HG02884 (cell line): ENCODE measurements at regions not wholly inside any gene's neighbourhood (a gene's known extent, or its start where the extent isn't known, plus 50 kb on each side); places are given as distances from the start of the nearest gene placed in this dataset.

Experiments
- ATAC-seq: cut with Tn5 transposase; IDR thresholded peaks from one replicate; pipeline ENCODE4 v1.9.1; 2021; ENCODE audit warnings: mild to moderate bottlenecking, moderate library complexity; ENCODE audit not compliant: unreplicated experiment

DNA sequence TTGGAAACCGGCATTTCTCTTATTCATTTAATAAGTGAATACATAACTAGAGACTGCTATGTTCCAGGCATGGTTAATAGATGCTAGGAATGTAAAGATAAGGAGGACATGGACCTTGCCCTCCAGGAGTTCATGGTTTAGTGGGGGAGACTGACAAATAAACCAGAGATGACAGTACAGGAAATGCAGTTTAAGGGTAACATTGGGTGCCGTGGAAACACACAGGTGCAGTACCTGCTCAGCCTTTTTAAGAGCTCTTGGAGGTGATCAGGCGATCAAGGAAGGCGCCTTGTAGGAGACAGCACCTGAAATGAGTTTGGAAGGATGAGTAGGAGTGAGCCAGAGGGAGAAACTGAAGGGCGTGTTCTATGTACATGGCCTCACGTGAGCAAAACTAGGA is 145.8 kb downstream of the AASDH start:
- ATAC-seq, result no peak

DNA sequence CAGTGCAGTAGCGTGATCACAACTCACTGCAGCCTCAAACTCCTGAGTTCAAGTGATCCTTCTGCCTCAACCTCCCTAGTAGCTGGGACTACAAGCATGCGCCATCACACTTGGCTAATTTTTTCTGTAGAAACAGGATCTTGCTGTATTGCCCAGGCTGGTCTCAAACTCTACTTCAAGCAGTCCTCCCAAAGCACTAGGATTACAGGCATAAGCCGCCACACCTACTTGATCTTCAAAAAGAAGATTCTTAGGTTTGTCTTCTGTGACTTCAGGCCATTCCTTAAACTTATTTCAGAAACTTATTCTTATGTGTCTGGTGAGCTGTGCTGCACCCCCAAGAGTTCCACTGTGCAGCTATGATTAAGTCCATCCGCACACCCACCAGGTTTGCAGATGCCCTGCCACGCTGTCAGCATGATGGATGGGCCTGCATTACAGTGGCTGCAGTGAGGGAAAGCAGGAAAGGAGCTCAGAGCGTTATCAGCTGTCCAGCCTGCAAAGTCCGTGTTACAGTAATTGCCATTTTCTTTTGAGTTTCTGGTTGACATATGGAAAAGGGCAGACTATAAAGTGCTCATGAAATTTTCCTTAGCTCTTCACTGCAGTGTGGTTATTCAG is 146.6 kb downstream of the AASDH start:
- no peak for ATAC-seq

DNA sequence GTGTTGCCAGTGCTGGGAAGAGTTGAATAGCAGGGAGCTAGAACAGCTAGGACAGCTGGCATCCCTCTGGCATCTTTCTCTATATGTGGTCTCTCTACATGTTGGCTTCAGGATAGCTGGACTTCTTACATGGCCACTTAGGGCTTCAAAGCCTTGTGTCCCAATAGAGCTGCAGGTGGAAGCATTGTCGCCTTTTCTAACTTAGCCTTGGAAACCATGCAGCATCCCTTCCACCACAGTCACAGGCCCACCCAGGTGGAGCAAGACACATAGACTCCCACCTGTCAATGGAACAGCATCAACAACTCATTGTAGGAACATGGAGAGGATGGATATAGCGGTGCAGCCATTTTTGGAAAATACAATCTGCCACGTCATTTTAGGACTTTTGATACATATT is 149.0 kb downstream of the AASDH start:
- no peak for ATAC-seq

DNA sequence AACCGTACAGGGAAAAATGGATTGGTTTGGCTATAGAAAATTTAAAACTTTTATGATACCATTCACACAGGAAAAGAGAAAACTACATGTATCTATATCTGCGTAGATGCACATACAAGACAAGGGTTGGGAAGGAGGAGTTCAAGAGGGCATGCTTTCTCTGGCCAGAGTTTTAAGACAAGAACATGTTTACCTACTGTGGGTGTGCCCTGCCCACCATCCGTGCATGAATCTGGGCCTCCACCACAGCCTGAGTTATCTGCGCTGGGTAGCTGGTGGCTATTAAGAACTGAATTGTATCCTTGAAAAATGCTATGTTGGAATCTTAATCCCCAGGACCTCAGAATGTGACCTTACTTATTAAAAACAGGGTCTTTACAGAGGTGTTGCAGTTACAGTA is 151.6 kb downstream of the AASDH start:
- ATAC-seq, result no peak

DNA sequence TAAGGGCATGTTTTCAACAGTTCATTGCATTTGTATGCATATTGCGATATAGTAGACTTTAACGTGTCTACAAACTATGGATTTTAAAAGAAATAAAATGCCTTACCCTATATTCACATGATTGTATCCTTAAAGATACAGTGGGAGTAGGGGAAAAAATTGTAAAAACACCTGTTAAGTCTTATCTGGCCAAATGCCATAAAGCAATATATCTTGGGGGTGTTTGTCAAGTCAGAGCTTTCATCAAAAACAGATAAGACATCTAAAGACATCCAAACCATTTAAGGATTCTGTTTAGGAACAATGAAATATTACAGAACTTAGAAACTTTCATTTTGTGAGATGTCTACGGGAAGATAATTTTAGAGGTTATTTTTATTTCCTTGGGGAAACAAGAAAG is 152.3 kb downstream of the AASDH start:
- no peak for ATAC-seq

DNA sequence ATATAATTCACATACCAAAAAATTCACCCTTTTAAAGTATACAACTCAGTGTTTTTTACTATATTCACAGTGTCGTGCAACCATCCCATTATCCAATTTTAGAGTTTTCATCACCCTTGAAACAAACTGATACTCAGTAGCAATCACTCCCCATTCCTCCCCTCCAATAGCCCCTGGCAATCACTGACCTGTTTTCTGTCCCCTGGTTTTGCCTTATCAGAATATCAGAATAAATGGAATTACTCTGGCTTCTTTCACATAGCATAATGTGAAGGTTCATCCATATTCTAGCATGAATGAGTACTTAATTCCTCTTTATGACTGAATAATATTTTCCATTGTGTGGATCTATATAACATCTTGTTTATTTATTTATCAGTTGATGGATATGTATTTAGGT is 153.2 kb downstream of the AASDH start:
- no peak for ATAC-seq

DNA sequence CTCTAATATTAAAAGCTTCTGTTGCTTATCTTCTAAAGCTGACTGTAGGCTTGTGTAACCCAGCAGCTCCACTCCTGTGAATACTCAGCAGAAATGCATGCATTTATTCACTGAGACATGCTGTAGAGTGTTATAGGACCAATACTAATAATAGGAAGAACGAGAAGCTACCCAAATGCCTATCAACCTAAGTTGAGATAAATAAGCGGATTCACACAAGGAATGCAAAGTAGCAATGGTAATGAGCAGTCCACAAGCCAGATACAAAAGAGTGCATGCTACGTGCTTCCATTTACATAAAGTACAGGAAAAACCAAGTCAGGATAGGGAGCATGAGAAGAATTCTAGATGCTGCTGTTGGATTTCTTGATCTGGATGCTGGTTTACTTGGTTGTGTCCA is 155.9 kb downstream of the AASDH start:
- ATAC-seq, result no peak

DNA sequence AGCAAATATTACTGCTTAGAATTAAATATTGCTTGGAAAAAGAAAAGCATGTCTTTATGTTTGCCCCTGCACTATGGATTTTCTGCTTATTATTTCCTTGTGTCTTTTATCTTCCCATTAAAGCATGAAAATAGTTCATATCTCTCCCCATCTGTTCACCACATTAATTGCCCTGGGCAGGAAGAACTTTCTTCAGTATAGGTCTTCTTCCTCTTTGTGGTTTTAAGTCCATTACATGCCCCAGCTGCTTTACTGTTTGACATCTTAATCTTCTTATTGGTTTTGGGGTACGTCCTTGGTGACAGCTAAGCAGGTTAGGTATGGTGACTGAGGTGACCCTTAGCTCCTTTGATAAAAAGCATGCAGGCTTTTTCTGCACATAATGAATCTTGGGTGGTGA is 157.3 kb downstream of the AASDH start:
- ATAC-seq, result no peak

DNA sequence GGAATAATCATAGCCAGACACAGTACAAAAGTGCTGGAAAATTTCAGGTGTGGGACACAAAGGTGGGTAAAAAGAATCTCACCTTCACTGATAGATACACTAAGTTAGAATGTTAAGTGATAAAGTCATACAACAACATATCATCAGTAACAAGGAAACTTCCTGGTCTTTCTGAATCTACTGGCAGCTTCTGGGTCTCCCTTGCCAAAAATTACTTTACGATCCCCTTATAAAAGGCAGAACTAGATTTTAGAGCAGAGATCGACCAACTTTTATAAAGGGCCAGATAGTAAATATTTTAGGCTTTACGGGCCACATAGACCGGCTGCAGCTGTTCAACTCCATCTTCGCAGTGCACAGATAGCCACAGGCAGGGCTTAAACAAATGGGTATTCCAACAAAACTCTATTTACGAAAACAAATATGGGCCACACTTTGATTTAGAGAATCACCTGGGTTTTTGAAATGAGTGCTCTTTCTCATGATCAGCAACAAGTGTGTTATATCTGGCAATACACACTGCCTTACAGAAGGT is 159.9 kb downstream of the AASDH start:
- no peak for ATAC-seq

DNA sequence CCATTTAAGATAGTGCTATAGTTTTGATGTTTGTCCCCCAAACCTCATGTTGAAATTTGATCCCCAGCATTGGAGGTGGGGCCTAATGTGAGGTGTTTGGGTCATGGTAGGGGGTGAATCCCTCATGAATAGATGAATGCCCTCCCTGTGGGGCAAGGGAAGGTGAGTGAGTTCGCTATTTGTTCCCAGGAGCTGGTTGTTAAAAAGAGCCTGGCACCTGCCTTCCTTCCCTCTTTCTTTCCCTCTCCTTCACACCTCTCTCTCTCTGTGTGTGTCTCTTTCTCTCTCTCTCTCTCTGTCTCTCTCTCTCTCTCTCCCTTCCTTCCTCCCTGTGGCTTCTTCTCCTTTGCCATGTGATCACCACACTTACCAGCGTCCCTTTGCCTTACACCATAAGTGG is 160.7 kb downstream of the AASDH start:
- no peak for ATAC-seq

DNA sequence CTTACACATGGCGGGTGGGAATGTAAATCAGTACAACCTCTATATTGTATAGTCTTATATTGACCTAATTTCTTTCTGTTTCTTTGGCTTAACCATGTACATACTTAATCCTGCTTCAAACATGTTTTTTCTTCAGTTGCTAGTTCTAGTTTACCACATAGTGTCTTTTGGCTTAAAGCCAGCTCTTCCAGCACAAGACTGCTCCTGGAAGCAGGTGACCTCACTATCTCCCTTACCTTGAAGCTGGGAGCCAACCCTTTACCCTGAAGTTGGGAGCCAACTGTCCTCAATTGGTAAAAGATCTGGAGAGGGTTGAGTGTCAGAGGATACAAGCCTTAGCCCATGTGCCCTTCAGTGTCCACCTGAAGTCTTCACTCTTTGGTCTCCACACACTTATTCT is 162.7 kb downstream of the AASDH start:
- no peak for ATAC-seq

DNA sequence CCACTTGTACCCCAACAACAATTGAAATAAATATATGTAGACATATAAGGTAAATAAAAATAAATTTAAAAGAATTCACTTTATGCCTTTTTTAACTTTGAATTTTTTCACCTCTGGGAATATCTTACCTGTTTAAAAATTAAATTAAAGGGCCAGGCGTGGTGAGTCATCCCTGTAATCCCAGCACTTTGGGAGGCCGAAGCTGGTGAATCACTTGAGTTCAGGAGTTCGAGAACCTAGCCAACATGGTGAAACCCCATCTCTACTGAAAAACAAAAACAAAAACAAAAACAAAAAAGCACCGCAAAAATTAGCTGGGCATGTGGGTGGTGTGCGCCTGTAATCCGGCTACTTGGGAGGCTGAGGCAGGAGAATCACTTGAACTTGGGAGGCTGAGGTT is 164.8 kb downstream of the AASDH start:
- ATAC-seq, result no peak

DNA sequence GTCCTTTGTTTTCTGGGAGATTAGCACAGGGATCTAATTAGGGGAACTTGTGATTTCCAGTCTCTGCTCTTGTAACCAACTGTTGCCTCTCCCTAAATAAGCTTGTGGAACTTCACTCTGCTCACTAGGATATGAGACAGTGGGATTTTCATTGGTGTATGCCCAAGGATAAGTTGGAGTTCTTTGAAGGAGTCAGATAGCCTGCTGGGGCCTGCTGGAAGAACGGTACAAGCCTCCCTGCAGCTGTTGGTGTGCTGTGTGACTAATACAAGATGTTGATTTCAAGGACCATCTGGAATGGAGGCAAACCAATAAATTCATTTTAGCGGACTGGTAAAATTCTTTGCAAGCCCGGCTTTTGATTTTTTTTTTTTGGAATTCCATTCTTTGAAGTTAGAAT is 167.0 kb downstream of the AASDH start:
- no peak for ATAC-seq

DNA sequence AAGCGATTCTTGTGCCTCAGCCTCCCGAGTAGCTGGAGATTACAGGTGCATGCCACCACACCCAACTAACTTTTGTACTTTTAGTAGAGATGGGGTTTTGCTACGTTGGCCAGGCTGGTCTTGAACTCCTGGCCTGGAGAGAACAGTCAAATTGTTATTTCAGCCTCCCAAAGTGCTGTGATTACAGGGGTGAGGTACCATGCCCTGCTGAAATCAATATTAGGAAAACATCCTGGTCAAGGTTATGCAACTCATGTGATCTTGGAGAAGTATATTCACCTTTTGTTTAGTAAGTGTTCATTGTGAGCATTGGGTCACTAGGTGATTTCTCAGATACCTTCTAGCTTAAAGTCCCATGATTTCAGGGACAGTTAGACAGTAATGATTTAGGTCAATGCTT is 167.8 kb downstream of the AASDH start:
- no peak for ATAC-seq

DNA sequence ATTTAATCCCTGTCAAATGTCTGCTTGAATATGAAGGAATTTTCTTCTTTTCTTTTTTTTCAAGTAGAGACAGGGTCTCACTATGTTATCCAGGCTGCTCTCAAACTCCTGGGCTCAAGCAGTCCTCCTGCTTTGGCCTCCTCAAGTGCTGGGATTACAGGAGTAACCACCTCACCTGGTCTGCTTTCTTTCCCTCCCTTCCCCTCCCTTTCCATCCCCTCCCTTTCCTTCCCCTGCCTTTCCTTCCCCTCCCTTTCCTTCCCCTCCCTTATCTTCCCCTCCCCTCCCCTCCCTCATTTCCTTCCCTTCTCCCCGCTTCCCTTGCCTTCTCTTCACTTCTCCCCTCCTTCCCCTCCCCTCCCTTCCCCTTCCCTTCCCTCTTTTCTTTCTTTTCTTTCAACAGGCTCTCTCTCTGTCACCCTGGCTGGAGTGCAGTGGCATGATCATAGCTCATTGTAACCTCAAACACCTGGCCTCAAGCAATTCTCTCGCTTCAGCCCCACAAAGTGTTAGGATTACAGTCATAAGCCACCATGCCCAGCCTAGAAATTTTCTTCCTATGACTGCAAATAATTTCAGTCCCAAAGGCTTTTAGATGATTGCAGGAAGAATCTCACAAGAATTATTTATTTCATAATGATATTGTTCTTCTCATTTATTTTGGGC is 168.9 kb downstream of the AASDH start:
- ATAC-seq, result no peak

DNA sequence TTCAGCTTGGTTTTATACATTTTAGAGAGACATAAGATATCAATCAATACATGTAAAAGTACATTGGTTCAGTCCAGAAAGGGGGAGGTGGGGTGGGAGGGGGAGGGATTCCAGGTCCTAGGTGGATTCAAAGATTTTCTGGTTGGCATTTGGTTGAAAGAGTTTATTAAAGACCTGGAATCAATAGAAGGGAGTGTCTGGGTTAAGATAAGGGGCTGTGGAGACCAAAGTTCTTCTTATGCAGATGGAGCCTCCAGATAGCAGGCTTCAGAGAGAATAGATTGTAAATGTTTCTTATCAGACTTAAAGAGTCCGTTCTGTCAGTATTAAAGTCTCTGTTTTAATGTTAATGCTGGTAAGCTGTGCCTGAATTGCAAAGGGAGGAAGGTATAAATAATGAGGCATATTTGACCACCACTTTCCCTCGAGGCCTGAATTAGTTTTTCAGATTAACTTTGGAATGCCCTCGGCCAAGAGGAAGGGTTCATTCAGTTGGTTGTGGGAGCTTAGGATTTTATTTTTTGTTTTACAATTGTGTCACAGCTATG is 169.9 kb downstream of the AASDH start:
- no peak for ATAC-seq

DNA sequence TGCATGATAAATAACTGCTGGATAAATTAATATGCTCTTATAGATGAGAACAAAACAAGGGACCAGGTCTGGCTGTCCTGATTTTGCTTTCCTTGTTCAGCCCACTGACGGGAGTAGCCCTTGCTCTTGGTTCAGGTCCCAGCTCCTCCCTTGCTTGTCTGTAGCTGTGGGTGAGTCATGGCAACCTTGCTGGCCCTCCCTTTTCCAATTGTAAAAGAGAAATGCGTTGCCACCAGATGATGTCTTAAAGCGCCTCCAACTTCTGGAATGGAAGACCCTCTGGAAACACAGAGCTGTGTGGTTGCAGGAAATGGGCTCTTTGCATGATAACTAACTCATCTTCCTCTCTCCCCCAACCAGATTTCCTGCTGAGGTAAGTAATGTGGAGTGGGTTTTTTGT is 171.4 kb downstream of the AASDH start:
- ATAC-seq, result no peak

DNA sequence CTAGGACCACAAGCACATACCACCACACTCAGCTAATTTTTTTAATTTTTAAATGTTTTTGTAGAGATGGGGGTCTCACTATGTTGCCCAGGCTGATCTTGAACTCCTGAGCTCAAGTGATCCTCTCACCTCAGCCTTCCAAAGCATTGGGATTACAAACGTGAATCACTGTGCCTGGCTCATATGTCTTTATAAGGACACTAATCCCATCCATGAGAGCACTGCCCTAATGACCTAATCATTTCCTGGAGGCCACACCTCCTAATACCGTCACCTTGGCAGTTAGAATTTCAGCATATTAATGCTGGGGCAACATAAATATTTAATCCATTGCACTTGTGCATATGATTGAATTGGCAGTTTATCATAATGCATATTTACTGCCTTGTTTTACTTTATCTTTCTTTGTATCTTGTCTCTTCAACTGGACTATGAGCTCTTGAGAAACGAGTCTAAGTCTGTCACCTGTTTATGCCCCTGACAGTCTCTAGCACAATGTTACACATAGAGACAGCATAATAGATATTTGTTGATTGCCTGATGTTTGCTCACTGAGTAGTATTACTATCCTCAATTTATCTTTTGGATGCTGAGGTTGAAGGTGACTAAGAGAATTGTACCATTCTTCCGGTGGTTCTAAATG is 172.0 kb downstream of the AASDH start:
- ATAC-seq, result no peak

DNA sequence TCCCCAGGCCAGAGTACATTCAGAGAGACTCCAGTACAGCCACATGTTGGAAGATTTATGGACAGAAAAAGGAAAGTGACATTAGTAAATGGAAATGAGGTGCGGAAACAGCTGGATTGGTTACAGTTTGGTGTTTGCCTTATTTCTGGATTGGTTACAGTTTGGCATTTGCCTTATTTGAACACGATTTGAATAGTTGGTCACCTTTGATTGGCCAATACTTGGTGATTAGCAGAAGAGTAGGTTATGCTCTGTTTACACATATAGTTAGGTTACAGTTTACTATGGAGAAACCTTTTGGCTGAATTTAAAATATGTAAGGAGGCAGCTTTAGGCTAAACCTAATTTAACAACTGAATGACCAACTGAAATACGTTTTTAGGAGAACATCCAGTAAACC is 173.7 kb downstream of the AASDH start:
- ATAC-seq, result no peak

DNA sequence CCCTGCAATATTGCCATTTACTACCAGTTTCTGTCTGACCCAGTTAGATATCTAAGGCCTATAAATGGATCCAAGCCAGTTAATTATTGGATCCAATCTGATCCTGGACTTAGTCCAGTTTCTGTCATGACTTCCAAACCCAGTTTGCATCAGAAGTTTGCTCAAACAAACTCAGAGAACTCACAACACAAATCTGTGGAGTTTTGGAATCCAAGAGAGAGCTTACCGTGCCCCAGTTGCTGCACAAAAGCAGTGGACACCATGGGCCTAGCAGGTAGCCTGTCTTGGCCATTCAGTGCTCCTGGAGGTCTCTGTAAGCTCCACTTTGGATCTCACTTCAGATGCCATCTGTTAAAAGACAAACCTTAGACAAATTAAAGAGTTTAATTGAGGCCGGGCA is 174.5 kb downstream of the AASDH start:
- no peak for ATAC-seq

DNA sequence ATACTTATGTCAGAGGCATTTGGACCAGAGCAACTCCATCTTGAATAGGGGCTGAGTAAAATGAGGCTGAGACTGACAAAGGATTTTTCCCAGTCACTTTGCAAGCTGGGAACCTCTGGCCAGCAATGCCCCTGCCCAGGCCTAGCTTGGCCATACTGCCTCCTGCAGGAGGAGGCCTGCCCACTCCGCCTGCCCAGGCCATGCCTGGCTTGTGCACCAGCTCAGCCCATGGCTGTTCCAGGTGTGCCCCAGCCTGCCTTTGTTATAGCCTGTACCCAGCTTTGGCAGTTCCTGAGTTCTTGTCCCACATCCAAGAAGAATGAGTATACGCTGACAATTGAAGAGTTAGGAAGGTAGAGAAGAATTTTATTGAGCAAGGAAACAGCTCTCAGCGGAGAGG is 176.1 kb downstream of the AASDH start:
- no peak for ATAC-seq

DNA sequence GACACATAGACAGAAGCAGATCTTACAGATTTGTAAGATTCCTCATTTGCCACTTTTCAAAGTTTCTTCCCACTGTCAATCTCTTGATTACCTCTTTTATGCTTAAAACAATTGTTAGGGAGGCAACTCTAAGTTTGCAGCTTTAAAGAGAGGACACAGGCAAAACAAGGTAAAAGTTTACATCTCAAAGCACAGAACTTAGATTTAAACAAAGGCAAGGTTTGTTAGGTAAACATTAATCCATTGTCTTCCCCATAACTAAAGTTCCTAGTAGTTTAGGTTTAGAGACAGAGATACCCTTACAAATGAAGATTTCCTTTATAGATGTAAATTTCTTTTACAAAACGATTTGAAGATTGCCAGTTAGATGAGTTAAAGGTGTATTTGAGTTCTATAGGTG is 176.9 kb downstream of the AASDH start:
- no peak for ATAC-seq
